GM21381 (cell line): ENCODE measurements at regions not wholly inside any gene's neighbourhood (a gene's known extent, or its start where the extent isn't known, plus 50 kb on each side); places are given as distances from the start of the nearest gene placed in this dataset.
"Not testable (repeated sequence)": the region's sequence is repeated elsewhere in the genome, so short reads cannot be mapped to it uniquely, and the experiment has no call there.

Experiments used
- ATAC-seq: cut with Tn5 transposase; IDR thresholded peaks from one replicate; pipeline ENCODE4 v1.9.1; 2021; ENCODE audit warnings: mild to moderate bottlenecking, moderate library complexity; ENCODE audit not compliant: unreplicated experiment

- no peak for ATAC-seq
Measured at GRCh38 chr4:132076829-132077228, 1072.3 kb upstream of the PCDH10 start.

GRCh38 chr4:132085105-132085504 is 1064.0 kb upstream of the PCDH10 start:
- ATAC-seq = no peak

GRCh38 chr4:132094017-132094416 is 1055.1 kb upstream of the PCDH10 start:
- ATAC-seq = no peak

- no peak for ATAC-seq
Measured at GRCh38 chr4:132097041-132097440, 1052.1 kb upstream of the PCDH10 start.

GRCh38 chr4:132101526-132101925 is 1047.6 kb upstream of the PCDH10 start:
- ATAC-seq = no peak

GRCh38 chr4:132108784-132109183 is 1040.3 kb upstream of the PCDH10 start:
- no peak for ATAC-seq

- ATAC-seq = no peak
Measured at GRCh38 chr4:132114885-132115284, 1034.2 kb upstream of the PCDH10 start.

GRCh38 chr4:132122741-132123140 is 1026.4 kb upstream of the PCDH10 start:
- ATAC-seq = not testable (repeated sequence)

- ATAC-seq = peak; percentile 71
Measured at GRCh38 chr4:132123870-132124623, 1025.0 kb upstream of the PCDH10 start.

- ATAC-seq = peak; percentile 22
Measured at GRCh38 chr4:132124624-132124974, 1024.5 kb upstream of the PCDH10 start.

- no peak for ATAC-seq
Measured at GRCh38 chr4:132125131-132125530, 1024.0 kb upstream of the PCDH10 start.

GRCh38 chr4:132132433-132132832 is 1016.7 kb upstream of the PCDH10 start:
- ATAC-seq = no peak

GRCh38 chr4:132169660-132170059 is 979.4 kb upstream of the PCDH10 start:
- no peak for ATAC-seq

- no peak for ATAC-seq
Measured at GRCh38 chr4:132180020-132180427, 969.1 kb upstream of the PCDH10 start.

- no peak for ATAC-seq
Measured at GRCh38 chr4:132195176-132195575, 953.9 kb upstream of the PCDH10 start.

- ATAC-seq = no peak
Measured at GRCh38 chr4:132203618-132204017, 945.5 kb upstream of the PCDH10 start.

- no peak for ATAC-seq
Measured at GRCh38 chr4:132214519-132214918, 934.6 kb upstream of the PCDH10 start.

- no peak for ATAC-seq
Measured at GRCh38 chr4:132218406-132218805, 930.7 kb upstream of the PCDH10 start.

GRCh38 chr4:132227151-132227856 is 921.8 kb upstream of the PCDH10 start:
- ATAC-seq = no peak

GRCh38 chr4:132227857-132228165 is 921.3 kb upstream of the PCDH10 start:
- ATAC-seq = not testable (repeated sequence)

- no peak for ATAC-seq
Measured at GRCh38 chr4:132228676-132229075, 920.4 kb upstream of the PCDH10 start.

- no peak for ATAC-seq
Measured at GRCh38 chr4:132230025-132230424, 919.1 kb upstream of the PCDH10 start.

GRCh38 chr4:132238697-132239096 is 910.4 kb upstream of the PCDH10 start:
- no peak for ATAC-seq
